Activated T-helper 1 cell treated with anti-CD3 and anti-CD28 coated beads, Interleukin-12 subunit alpha, Interleukin-12 subunit beta, Interleukin-2, Interleukin-4 antibody, amounts not matched to agents 30 ng/mL and 10 ng/mL and 1 ng/mL, durations not matched to agents 14 hours and 24 hours and 36 hours (primary cell): ENCODE measurements at regions not wholly inside any gene's neighbourhood (a gene's known extent, or its start where the extent isn't known, plus 50 kb on each side); places are given as distances from the start of the nearest gene placed in this dataset.

Experiments
- DNase-seq: peaks from one replicate; pipeline ENCODE4 v3.0.0; 2021; ENCODE audit warnings: low spot score
- H3K27ac Mint-ChIP-seq: one replicate; pipeline ENCODE4 v1.8.0; 2021; ENCODE audit warnings: mild to moderate bottlenecking, mixed read lengths
- H3K27me3 Mint-ChIP-seq: one replicate; pipeline ENCODE4 v1.8.0; 2022; ENCODE audit warnings: mild to moderate bottlenecking, moderate library complexity, mixed read lengths; ENCODE audit not compliant: insufficient read depth
- H3K36me3 Mint-ChIP-seq: one replicate; pipeline ENCODE4 v1.8.0; 2021; ENCODE audit warnings: low read depth, mixed read lengths
- H3K4me1 Mint-ChIP-seq: one replicate; pipeline ENCODE4 v1.8.0; 2021; ENCODE audit warnings: low read depth, mixed read lengths
- H3K4me3 Mint-ChIP-seq: one replicate; pipeline ENCODE4 v1.8.0; 2021; ENCODE audit warnings: mild to moderate bottlenecking, moderate library complexity, mixed read lengths
- H3K9me3 Mint-ChIP-seq: one replicate; pipeline ENCODE4 v1.8.0; 2021; ENCODE audit warnings: mixed read lengths
- intact Hi-C: fragments of 100-400 bp; cut with micrococcal nuclease; formaldehyde crosslinking; loops from one replicate; pipeline ENCODE4 v1.15.1; 2024

GRCh38 chr16:56109994-56110393 lies 81.3 kb upstream of the GNAO1 start:
- Mint-ChIP-seq H3K27ac (no peak overlapping the region), H3K27me3 (peaks cover 15% of the 10 kb centered on the region), H3K4me3 (no peak overlapping the region), H3K4me1 (no peaks in the 10 kb centered on the region), H3K9me3 (no peaks in the 10 kb centered on the region), H3K36me3 (no peaks in the 10 kb centered on the region)
- intact Hi-C loops = no loop called here
- no peak for DNase-seq

DNA sequence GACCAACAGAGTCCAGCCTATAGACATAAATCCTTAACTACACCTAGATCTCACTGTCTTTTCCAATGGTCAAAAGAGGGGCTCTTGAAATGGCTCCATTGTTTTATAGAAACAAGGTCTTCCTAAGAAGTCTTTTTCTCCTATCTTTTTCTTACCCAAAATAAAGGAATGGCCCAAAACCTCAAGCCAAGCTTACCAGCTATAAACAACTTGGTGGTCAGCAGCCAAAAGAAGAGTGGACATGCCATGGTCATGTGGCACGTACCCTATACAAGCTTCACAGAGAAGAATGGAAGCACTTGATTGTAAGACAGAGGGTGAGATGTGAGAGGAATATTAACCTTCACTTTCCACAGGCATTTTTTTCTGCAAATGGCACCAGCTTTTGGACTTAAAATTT lies 82.1 kb upstream of the GNAO1 start:
- H3K36me3 Mint-ChIP-seq = no peaks in the 10 kb centered on the region
- H3K27me3 Mint-ChIP-seq = peaks cover 12% of the 10 kb centered on the region
- no peak overlapping the region for H3K27ac Mint-ChIP-seq
- intact Hi-C loops = no loop called here
- no peak for DNase-seq
- no peaks in the 10 kb centered on the region for H3K4me1 Mint-ChIP-seq
- no peaks in the 10 kb centered on the region for H3K9me3 Mint-ChIP-seq
- no peak overlapping the region for H3K4me3 Mint-ChIP-seq

- intact Hi-C loops = no loop called here
- no peaks in the 10 kb centered on the region for H3K36me3 Mint-ChIP-seq
- H3K4me3 Mint-ChIP-seq = no peak overlapping the region
- no peak overlapping the region for H3K27ac Mint-ChIP-seq
- peaks cover 12% of the 10 kb centered on the region for H3K27me3 Mint-ChIP-seq
- H3K9me3 Mint-ChIP-seq = no peaks in the 10 kb centered on the region
- no peak for DNase-seq
- no peaks in the 10 kb centered on the region for H3K4me1 Mint-ChIP-seq
Measured at GRCh38 chr16:56108724-56109123, 82.6 kb upstream of the GNAO1 start.

GRCh38 chr16:56108056-56108471 lies 83.2 kb upstream of the GNAO1 start:
- no peaks in the 10 kb centered on the region for H3K9me3 Mint-ChIP-seq
- no peak overlapping the region for H3K27ac Mint-ChIP-seq
- no peak for DNase-seq
- H3K36me3 Mint-ChIP-seq = no peaks in the 10 kb centered on the region
- no peaks in the 10 kb centered on the region for H3K4me1 Mint-ChIP-seq
- intact Hi-C loops = no loop called here
- H3K27me3 Mint-ChIP-seq = peaks cover 13% of the 10 kb centered on the region
- no peak overlapping the region for H3K4me3 Mint-ChIP-seq

DNA sequence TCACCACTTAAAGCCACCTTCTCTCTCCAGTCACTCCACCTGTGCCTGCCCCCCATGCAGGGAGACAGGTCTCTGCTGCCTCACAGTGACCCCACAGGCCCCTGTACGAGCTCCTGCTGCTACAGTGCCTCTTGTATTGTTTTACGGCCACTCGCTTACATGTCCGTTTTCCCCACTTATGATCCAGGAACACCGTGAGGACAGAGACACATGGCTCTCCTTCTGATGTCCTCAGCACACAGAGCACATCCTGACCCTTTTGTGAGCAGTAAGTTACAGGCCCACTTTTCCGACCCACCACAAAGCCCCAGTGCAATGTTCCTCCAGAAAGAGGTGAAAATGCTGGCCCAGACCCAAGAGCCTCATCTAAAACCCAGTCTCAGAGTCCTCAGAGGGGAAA lies 84.8 kb upstream of the GNAO1 start:
- peaks cover 7% of the 10 kb centered on the region for H3K27me3 Mint-ChIP-seq
- intact Hi-C loops = no loop called here
- no peaks in the 10 kb centered on the region for H3K36me3 Mint-ChIP-seq
- no peak overlapping the region for H3K4me3 Mint-ChIP-seq
- H3K4me1 Mint-ChIP-seq = no peaks in the 10 kb centered on the region
- no peak for DNase-seq
- no peaks in the 10 kb centered on the region for H3K9me3 Mint-ChIP-seq
- no peak overlapping the region for H3K27ac Mint-ChIP-seq

DNA sequence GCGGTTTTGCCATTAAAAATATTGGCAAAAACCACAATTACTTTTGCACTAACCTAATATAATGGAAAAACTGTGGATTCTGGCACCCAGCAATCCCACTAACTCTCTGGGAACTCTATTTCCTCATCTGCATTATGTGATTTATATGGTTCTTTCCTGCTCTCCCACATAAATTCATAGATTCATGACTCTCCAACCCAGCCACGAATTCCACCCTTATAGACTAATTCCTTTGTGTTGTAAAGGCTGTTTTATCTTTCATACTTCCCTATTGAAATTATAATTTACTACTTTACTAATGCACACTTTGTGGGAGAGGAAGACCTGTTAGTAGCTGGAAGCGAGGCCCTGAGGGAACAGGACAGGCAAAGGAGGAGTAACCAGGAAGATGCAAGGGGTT lies 88.4 kb upstream of the GNAO1 start:
- Mint-ChIP-seq H3K9me3 (no peaks in the 10 kb centered on the region), H3K4me3 (no peak overlapping the region), H3K4me1 (no peaks in the 10 kb centered on the region), H3K36me3 (no peaks in the 10 kb centered on the region), H3K27ac (no peak overlapping the region), H3K27me3 (peaks cover 7% of the 10 kb centered on the region)
- intact Hi-C loops = no loop called here
- no peak for DNase-seq

- Mint-ChIP-seq H3K9me3 (no peaks in the 10 kb centered on the region), H3K4me3 (no peak overlapping the region), H3K4me1 (no peaks in the 10 kb centered on the region), H3K36me3 (no peaks in the 10 kb centered on the region), H3K27ac (no peak overlapping the region), H3K27me3 (peaks cover 7% of the 10 kb centered on the region)
- intact Hi-C loops = no loop called here
- DNase-seq = no peak
Measured at GRCh38 chr16:56102183-56102686, 89.1 kb upstream of the GNAO1 start.

GRCh38 chr16:56101480-56101879 lies 89.8 kb upstream of the GNAO1 start:
- no peak for DNase-seq
- no peaks in the 10 kb centered on the region for H3K9me3 Mint-ChIP-seq
- H3K4me3 Mint-ChIP-seq = no peak overlapping the region
- peaks cover 6% of the 10 kb centered on the region for H3K27me3 Mint-ChIP-seq
- intact Hi-C loops = no loop called here
- H3K4me1 Mint-ChIP-seq = no peaks in the 10 kb centered on the region
- H3K27ac Mint-ChIP-seq = no peak overlapping the region
- H3K36me3 Mint-ChIP-seq = no peaks in the 10 kb centered on the region

DNA sequence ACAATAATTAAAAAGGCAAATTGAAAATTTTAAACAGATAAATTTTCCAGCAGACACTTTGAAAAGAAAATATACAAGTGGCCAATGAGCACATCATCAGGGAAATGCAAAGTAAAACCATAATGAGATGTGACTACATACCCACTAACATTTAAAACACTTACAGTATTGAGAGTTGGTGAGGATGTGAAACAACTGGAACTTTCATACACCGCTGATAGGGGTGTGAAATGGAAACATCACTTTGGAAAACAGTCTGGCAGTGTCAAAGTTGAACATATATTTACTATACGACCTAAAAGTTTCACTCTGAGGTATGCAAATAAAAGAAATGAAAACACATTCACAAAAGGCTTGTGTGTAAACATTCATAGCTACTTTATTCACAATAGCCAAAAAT lies 94.0 kb upstream of the GNAO1 start:
- no peaks in the 10 kb centered on the region for H3K9me3 Mint-ChIP-seq
- H3K27me3 Mint-ChIP-seq = peaks cover 4% of the 10 kb centered on the region
- H3K36me3 Mint-ChIP-seq = no peaks in the 10 kb centered on the region
- no peaks in the 10 kb centered on the region for H3K4me1 Mint-ChIP-seq
- H3K4me3 Mint-ChIP-seq = no peak overlapping the region
- DNase-seq = no peak
- no peak overlapping the region for H3K27ac Mint-ChIP-seq
- intact Hi-C loops = no loop called here

GRCh38 chr16:56094231-56094630 lies 97.1 kb upstream of the GNAO1 start:
- H3K4me1 Mint-ChIP-seq = no peaks in the 10 kb centered on the region
- DNase-seq = no peak
- no peak overlapping the region for H3K4me3 Mint-ChIP-seq
- no peaks in the 10 kb centered on the region for H3K27me3 Mint-ChIP-seq
- H3K36me3 Mint-ChIP-seq = no peaks in the 10 kb centered on the region
- no peaks in the 10 kb centered on the region for H3K9me3 Mint-ChIP-seq
- H3K27ac Mint-ChIP-seq = no peak overlapping the region
- intact Hi-C loops = no loop called here

- H3K27ac Mint-ChIP-seq = no peak overlapping the region
- H3K4me3 Mint-ChIP-seq = no peak overlapping the region
- H3K4me1 Mint-ChIP-seq = no peaks in the 10 kb centered on the region
- DNase-seq = no peak
- intact Hi-C loops = no loop called here
- H3K36me3 Mint-ChIP-seq = no peaks in the 10 kb centered on the region
- no peaks in the 10 kb centered on the region for H3K9me3 Mint-ChIP-seq
- H3K27me3 Mint-ChIP-seq = no peaks in the 10 kb centered on the region
Measured at GRCh38 chr16:56093055-56093454, 98.2 kb upstream of the GNAO1 start.

- Mint-ChIP-seq H3K36me3 (no peaks in the 10 kb centered on the region), H3K4me3 (no peak overlapping the region), H3K27ac (no peak overlapping the region), H3K4me1 (no peaks in the 10 kb centered on the region), H3K27me3 (peaks cover 4% of the 10 kb centered on the region), H3K9me3 (no peaks in the 10 kb centered on the region)
- DNase-seq = no peak
- intact Hi-C loops = no loop called here
Measured at GRCh38 chr16:56090076-56090475, 101.2 kb upstream of the GNAO1 start.

DNA sequence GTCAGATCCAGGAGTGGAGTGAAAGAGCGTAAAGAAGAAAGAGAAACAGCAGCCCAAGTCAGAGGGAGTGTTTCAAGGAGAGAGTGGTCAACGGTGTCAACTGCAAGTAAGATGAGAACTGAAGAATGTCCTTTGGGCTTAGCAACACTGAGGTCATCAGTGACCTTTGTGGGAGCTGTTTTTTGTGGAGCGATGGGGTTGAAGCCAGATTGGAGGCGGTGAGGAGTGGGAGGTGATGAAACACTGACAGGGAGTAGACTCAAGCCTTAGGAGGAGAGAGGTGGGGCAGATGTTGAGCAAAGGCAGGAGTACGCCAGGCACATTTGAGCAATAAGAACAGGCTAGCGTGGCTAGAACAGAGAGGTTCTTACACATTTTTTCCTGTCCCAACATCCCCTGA lies 103.7 kb upstream of the GNAO1 start:
- Mint-ChIP-seq H3K4me3 (no peak overlapping the region), H3K27me3 (peaks cover 4% of the 10 kb centered on the region), H3K27ac (no peak overlapping the region), H3K4me1 (no peaks in the 10 kb centered on the region), H3K9me3 (no peaks in the 10 kb centered on the region), H3K36me3 (no peaks in the 10 kb centered on the region)
- DNase-seq = no peak
- intact Hi-C loops = no loop called here

GRCh38 chr16:56081371-56081770 lies 109.9 kb upstream of the GNAO1 start:
- Mint-ChIP-seq H3K9me3 (no peaks in the 10 kb centered on the region), H3K4me1 (no peaks in the 10 kb centered on the region), H3K36me3 (no peaks in the 10 kb centered on the region), H3K4me3 (no peak overlapping the region), H3K27ac (no peak overlapping the region), H3K27me3 (peaks cover 5% of the 10 kb centered on the region)
- intact Hi-C loops = no loop called here
- no peak for DNase-seq
